Central memory CD8-positive, alpha-beta T cell (primary cell): ENCODE measurements at regions not wholly inside any gene's neighbourhood (a gene's known extent, or its start where the extent isn't known, plus 50 kb on each side); places are given as distances from the start of the nearest gene placed in this dataset.
"Not testable (repeated sequence)": the region's sequence is repeated elsewhere in the genome, so short reads cannot be mapped to it uniquely, and the experiment has no call there.

Source experiments
- ATAC-seq: fragments of 150-1000 bp; cut with Tn5 transposase; replicated peaks from 2 replicates; pipeline ENCODE4 v1.10.0; 2022; ENCODE audit warnings: mild to moderate bottlenecking, moderate FRiP score, moderate number of reproducible peaks; ENCODE audit not compliant: poor library complexity, severe bottlenecking; ENCODE audit errors: extremely low read depth
- DNase-seq, 2 donors: peaks; one replicate each; pipeline ENCODE4 v3.0.0; 2021; ENCODE audit warnings: low spot score in 2 of 2
- H3K27ac Mint-ChIP-seq: one replicate; pipeline ENCODE4 v1.8.0; 2022; ENCODE audit warnings: low read depth, mild to moderate bottlenecking, moderate library complexity, mixed read lengths
- H3K27me3 Mint-ChIP-seq: one replicate; pipeline ENCODE4 v1.8.0; 2022; ENCODE audit warnings: mixed read lengths
- H3K36me3 Mint-ChIP-seq: one replicate; pipeline ENCODE4 v1.8.0; 2022; ENCODE audit warnings: mild to moderate bottlenecking, moderate library complexity, mixed read lengths; ENCODE audit not compliant: insufficient read depth
- H3K4me1 Mint-ChIP-seq: one replicate; pipeline ENCODE4 v1.8.0; 2022; ENCODE audit warnings: mixed read lengths
- H3K4me3 Mint-ChIP-seq: one replicate; pipeline ENCODE4 v1.8.0; 2022; ENCODE audit warnings: mild to moderate bottlenecking, moderate library complexity, mixed read lengths
- H3K9me3 Mint-ChIP-seq: one replicate; pipeline ENCODE4 v1.8.0; 2022; ENCODE audit warnings: mixed read lengths

DNA sequence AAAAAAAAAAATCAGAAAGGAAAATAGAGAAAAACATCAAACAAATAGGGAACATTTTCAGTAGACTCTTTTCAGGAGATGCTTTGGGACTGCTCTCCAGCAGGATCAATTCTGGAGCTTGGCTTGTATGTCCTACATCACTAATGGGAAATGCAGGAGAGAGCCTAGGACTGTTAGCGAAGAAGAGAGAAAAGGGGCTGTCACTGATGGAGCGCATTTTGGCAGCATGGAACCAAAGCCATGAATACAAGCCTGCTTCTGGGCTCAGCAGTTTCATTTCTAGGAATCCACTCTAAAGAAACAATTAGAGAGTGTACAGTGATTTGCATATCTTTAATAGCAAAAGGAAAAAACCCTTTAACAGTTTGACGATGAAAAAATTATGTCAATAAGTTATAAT lies 203.9 kb downstream of the NUFIP1 start:
- no peak overlapping the region for H3K4me3 Mint-ChIP-seq
- no peak for ATAC-seq

DNA sequence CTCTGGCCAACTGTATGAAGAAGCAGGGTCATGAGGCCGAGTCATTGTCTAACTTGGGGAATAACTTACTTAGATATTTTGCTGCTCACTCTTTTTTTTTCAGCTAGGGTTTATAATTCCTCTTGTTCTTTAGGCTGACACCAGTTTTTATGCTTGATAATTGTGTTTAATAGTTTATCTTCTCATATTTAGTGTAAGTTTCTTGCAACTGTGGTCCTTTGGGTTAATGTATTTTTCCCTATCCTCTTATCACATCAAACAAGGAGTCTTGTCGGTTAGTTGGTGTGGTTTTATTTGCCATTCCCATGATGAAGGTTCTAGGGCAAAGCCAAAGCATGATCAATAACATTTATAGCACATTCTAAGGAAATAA lies 204.6 kb downstream of the NUFIP1 start:
- Mint-ChIP-seq H3K27me3 (peaks cover 19% of the 10 kb centered on the region), H3K27ac (no peak overlapping the region), H3K4me3 (no peak overlapping the region), H3K36me3 (no peaks in the 10 kb centered on the region), H3K4me1 (no peaks in the 10 kb centered on the region), H3K9me3 (no peaks in the 10 kb centered on the region)
- DNase-seq = no peak
- no peak for ATAC-seq

More for the DNA sequence above, 203.9 kb downstream of the NUFIP1 start:
- H3K36me3 Mint-ChIP-seq = no peaks in the 10 kb centered on the region
- no peak for DNase-seq
- H3K27ac Mint-ChIP-seq = no peak overlapping the region
- peaks cover 19% of the 10 kb centered on the region for H3K27me3 Mint-ChIP-seq
- no peaks in the 10 kb centered on the region for H3K9me3 Mint-ChIP-seq
- no peaks in the 10 kb centered on the region for H3K4me1 Mint-ChIP-seq

DNA sequence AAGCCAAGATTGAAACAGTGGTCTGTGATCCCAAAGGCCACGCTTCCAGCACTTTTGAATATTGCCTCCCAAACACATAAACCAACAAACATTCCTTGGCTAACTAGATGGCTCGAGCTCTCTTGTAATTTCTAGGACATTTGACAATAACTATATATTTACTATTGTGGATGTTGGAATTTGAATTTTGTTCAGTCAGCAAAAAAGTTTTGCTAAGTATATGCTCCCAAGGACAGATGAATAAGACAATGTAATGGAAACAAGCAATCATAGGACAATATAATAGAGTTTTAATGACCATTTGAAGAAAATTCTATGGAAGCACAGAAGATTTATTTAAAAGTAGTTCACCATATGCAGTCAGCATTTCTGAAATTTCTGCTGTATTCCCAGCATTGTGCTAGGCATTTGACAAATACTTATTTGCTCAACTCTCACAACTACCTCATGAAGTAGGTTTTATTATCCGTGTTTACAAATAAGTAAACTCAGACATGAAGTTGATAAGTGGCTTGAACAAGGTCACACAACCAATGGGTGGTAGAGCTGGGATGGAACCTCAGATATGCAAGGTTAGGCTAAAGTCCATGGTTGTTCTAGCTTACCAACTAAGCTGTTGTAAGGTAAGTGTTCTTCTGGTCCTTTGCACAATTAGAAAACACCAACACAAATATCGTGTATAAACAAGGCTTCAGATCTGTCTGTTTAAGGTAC lies 205.1 kb downstream of the NUFIP1 start:
- Mint-ChIP-seq H3K27ac (no peak overlapping the region), H3K27me3 (peaks cover 19% of the 10 kb centered on the region), H3K4me1 (no peaks in the 10 kb centered on the region), H3K36me3 (no peaks in the 10 kb centered on the region), H3K4me3 (no peak overlapping the region), H3K9me3 (no peaks in the 10 kb centered on the region)
- no peak for ATAC-seq
- no peak for DNase-seq

DNA sequence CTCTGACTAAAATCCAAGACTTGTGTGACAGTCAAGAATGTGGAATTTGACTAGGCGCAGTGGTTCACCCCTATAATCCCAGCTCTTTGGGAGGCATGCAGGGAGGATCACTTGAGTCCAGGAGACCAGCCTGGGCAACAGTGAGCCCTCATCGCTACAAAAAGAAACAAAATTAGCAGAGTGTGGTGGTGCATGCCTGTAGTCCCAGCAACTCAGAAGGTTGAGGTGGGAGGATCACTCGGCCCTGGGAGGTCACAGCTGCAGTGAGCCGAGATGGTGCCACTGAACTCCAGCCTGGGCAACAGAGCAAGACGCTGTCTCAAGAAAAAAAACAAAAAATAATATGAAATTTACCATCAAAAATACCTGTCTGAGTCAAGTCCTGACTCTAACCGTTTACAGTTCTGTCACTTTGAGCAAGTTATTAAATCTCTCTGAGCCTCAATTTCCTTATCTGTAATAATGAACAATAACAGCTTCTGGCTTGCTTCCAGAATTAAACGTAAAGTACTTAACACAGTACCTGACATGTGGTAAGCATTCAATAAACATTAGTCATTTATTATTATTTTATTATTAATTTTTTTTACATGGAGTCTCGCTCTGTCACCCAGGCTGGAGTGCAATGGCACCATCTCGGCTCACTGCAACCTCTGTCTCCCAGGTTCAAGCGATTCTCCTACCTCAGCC lies 204.6 kb upstream of the TSC22D1 start:
- ATAC-seq = no peak
- Mint-ChIP-seq H3K27me3 (peaks cover 19% of the 10 kb centered on the region), H3K4me1 (no peaks in the 10 kb centered on the region), H3K9me3 (no peaks in the 10 kb centered on the region), H3K4me3 (no peak overlapping the region), H3K27ac (no peak overlapping the region), H3K36me3 (no peaks in the 10 kb centered on the region)
- no peak for DNase-seq

DNA sequence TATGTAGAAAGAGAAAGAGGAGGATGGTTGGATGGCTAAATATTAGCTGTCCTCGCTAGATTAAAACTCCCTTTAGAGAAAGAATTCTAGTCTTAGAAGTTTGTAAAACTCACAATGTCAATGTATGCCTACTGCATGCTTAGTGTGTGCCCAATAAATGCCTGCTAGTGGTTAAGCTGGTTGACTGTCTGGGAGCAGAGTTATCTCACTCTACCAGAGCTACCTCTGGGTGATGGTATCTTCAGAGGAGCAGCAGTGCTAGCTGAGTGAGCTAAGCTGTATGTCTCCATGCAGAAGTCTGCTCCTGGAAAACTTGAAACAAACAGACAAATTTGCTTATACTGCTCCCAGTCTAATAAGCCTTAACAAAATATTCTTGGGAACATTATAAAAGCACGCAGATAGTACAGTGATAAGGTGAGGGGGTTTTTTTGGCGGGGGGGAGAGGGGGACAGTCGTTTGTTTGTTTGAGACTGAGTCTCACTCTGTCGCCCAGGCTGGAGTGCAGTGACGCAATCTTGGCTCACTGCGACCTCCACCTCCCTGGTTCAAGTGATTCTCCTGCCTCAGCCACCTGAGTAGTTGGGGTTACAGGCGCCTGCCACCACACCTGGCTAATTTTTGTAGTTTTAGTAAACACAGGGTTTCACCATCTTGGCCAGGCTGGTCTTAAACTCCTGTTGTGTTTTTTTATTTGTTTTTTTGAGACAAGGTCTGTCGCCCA lies 202.8 kb upstream of the TSC22D1 start:
- Mint-ChIP-seq H3K36me3 (no peaks in the 10 kb centered on the region), H3K4me1 (no peaks in the 10 kb centered on the region), H3K9me3 (no peaks in the 10 kb centered on the region), H3K27me3 (peaks cover 9% of the 10 kb centered on the region), H3K27ac (no peak overlapping the region), H3K4me3 (no peak overlapping the region)
- ATAC-seq (no peak), DNase-seq (no peak)

DNA sequence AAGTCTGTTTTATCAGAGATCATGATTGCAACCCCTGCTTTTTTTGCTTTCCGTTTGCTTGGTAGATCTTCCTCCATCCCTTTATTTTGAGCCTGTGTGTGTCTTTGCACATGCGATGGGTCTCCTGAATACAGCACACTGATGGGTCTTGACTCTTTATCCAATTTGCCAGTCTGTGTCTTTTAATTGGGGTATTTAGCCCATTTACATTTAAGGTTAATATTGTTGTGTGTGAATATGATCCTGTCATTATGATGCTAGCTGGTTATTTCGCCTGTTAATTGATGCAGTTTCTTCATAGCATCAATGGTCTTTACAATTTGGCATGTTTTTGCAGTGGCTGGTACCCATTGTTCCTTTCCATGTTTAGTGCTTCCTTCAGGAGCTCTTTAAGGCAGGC lies 199.2 kb upstream of the TSC22D1 start:
- not testable (repeated sequence) for ATAC-seq, H3K36me3 Mint-ChIP-seq, H3K9me3 Mint-ChIP-seq, H3K4me1 Mint-ChIP-seq, DNase-seq, H3K27ac Mint-ChIP-seq, H3K4me3 Mint-ChIP-seq, H3K27me3 Mint-ChIP-seq

DNA sequence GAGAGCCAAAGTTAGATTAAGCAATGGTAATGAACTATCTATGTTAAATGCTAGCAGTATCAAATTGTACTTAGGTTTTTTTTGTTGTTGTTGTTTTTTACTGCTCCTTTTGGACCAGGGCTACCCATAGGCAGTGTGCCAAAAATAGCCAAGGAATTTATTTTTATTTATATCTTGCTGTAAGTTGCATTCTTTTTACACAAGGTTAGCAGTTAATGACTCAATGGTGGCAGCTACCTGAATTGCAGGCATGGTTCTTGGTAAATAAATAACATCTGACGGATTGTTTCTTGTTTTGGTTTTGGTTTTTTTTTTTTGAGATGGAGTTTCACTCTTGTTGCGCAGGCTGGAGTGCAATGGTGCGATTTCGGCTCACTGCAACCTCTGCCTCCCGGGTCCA lies 194.8 kb upstream of the TSC22D1 start:
- Mint-ChIP-seq H3K4me3 (no peak overlapping the region), H3K9me3 (no peaks in the 10 kb centered on the region), H3K27me3 (no peaks in the 10 kb centered on the region), H3K27ac (no peak overlapping the region), H3K36me3 (peaks cover 2% of the 10 kb centered on the region), H3K4me1 (peaks cover 12% of the 10 kb centered on the region)
- no peak for DNase-seq
- no peak for ATAC-seq

DNA sequence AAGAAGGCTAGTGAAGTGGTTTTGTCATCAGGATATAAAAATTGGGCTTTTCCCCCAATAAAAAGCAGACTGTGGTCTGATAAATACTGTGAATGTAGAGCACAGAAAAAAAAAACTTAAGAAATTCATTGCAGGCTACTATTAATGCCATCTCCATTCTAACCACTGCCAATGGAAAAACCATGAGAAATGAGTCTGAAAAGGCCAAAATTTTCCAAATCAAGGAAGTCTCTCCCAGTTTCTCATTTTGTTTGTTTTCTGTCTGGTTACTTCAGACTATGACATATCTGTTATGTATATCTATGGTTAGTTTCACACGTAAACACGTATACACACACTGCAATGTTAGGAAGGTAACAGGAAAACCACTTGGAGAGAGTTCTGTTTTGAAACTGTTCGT lies 193.6 kb upstream of the TSC22D1 start:
- H3K36me3 Mint-ChIP-seq = peaks cover 2% of the 10 kb centered on the region
- H3K4me3 Mint-ChIP-seq = no peak overlapping the region
- peaks cover under 1% of the 10 kb centered on the region for H3K27me3 Mint-ChIP-seq
- no peaks in the 10 kb centered on the region for H3K9me3 Mint-ChIP-seq
- H3K27ac Mint-ChIP-seq = no peak overlapping the region
- peaks cover 12% of the 10 kb centered on the region for H3K4me1 Mint-ChIP-seq
- DNase-seq = no peak
- ATAC-seq = no peak

DNA sequence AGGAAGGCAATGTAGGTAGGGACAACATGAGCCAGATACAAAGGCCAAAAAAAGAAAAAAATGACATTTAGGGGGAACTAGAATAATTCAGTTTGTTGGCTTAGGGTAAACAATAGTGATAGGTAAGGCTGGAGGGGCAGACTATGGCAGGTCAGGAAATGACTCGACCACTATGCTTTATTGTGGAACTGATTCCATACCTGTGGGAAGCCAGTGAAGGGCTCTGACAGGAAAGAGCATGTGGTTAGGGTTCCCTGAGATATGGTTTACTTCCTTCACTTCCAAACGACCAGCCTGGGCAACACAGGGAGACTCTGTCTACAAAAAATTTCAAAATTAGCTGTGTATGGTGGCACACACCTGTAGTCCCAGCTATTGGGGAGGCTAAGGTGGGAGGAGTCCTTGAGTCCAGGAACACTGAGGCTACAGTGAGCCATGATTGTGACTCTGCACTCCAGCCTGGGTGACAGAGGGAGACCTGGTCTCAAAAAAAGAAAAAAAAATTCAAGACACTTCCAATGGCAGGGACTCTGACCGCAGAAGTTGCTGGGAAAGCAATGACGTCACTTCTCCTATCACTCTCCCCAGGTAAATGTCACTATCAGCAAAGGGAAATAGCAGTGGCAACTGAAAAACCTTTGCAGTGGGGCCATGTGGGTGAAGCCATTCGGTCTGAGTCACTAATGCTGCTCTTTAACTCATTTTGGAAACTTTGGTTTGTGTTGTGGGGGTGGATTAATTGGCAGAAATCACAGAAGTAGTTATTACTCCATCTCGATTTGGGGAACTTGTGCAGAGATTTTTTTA lies 192.8 kb upstream of the TSC22D1 start:
- Mint-ChIP-seq H3K4me3 (no peak overlapping the region), H3K36me3 (peaks cover 2% of the 10 kb centered on the region), H3K9me3 (no peaks in the 10 kb centered on the region), H3K4me1 (peaks cover 12% of the 10 kb centered on the region), H3K27me3 (peaks cover 8% of the 10 kb centered on the region), H3K27ac (no peak overlapping the region)
- ATAC-seq (no peak), DNase-seq (no peak)

DNA sequence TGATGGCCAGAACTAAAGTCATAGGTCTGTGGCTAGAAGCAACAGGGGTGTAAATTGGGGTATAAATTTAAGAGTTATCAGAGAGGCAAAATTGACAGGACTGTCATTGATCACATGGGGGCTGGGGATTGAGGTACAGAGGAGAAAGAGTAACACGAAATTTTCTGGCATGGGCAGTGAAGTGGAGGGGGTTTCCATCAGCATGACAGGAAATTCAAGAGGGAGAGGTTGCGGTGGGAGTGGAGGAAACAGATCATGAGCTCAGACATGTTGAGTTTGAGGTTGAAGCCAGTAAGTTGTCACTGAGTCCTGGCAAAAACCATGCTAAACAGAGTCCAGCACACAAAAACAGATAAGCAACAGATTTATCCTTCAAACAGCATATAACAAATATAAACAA lies 192.1 kb upstream of the TSC22D1 start:
- DNase-seq = no peak

DNA sequence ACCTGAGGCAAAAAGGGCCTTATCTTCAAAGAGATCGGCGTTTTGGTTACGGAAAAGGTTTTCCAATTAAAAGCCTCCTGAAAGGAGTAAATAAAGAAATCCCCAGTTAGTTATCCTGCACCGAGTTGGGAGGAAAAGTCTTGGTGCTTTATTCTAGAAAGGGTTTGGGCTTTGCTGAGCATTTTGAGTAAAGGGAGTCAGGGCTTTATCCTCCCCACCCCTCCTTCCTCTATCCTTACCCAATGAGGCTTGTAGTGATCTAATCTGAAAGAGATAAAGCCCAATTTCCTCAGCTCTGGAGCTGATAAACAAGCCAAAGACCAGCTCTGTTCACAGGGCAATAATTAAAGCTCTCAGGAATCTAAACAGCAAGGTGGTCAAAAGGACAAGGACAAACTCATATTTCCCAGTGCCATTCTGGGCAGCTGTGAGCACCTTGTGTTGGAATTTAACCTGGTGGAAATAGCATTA lies 188.9 kb upstream of the TSC22D1 start:
- H3K36me3 Mint-ChIP-seq = no peaks in the 10 kb centered on the region
- H3K27ac Mint-ChIP-seq = no peak overlapping the region
- H3K4me1 Mint-ChIP-seq = peaks cover 12% of the 10 kb centered on the region
- no peak for DNase-seq
- H3K27me3 Mint-ChIP-seq = peaks cover 12% of the 10 kb centered on the region
- no peak overlapping the region for H3K4me3 Mint-ChIP-seq
- ATAC-seq = no peak
- no peaks in the 10 kb centered on the region for H3K9me3 Mint-ChIP-seq

More for the DNA sequence above, 192.1 kb upstream of the TSC22D1 start:
- no peak overlapping the region for H3K4me3 Mint-ChIP-seq
- H3K9me3 Mint-ChIP-seq = no peaks in the 10 kb centered on the region
- H3K4me1 Mint-ChIP-seq = peaks cover 12% of the 10 kb centered on the region
- no peak overlapping the region for H3K27ac Mint-ChIP-seq
- peaks cover 2% of the 10 kb centered on the region for H3K36me3 Mint-ChIP-seq
- peaks cover 12% of the 10 kb centered on the region for H3K27me3 Mint-ChIP-seq
- peak; percentile 78 for ATAC-seq

DNA sequence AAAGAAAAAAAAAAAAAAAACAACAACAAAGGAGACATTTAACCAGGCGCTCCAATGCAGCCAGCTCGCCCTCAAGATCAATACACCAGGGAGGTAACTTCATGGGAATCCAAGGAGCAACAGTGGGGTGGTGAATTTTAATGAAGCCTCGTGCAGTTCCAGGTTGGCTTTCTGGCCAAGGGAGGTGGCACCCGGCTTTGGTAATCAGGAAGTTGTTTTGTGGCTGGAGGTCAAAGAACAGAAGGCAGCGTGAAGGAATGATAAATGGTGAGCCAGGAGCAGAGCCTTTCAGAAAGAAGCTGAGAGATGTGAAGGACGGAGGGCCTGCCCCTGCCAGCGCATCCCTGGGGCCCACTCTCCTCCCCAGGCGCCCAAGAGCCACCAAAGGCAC lies 188.2 kb upstream of the TSC22D1 start:
- Mint-ChIP-seq H3K4me1 (peaks cover 12% of the 10 kb centered on the region), H3K9me3 (no peaks in the 10 kb centered on the region), H3K27me3 (peaks cover 12% of the 10 kb centered on the region), H3K27ac (no peak overlapping the region), H3K4me3 (no peak overlapping the region), H3K36me3 (no peaks in the 10 kb centered on the region)
- no peak for DNase-seq
- ATAC-seq = no peak
